HT1080 (cell line): ENCODE measurements at regions not wholly inside any gene's neighbourhood (a gene's known extent, or its start where the extent isn't known, plus 50 kb on each side); places are given as distances from the start of the nearest gene placed in this dataset.

Experiments used
- DNase-seq: peaks from one replicate; pipeline ENCODE4 v3.0.0-alpha.2; 2015; ENCODE audit warnings: low read depth

- no peak for DNase-seq
Measured at GRCh38 chrX:23525531-23525930, 141.8 kb upstream of the PRDX4 start.

- no peak for DNase-seq
Measured at GRCh38 chrX:23540532-23540931, 126.8 kb upstream of the PRDX4 start.

GRCh38 chrX:23548164-23548563, 119.1 kb upstream of the PRDX4 start:
- DNase-seq = peak; percentile 28

GRCh38 chrX:23552303-23552702, 115.0 kb upstream of the PRDX4 start:
- DNase-seq = no peak

- peak; percentile 4 for DNase-seq
Measured at GRCh38 chrX:23554304-23554703, 113.0 kb upstream of the PRDX4 start.

- no peak for DNase-seq
Measured at GRCh38 chrX:23557070-23557469, 110.2 kb upstream of the PRDX4 start.

GRCh38 chrX:23559975-23560374, 107.3 kb upstream of the PRDX4 start:
- no peak for DNase-seq

- DNase-seq = no peak
Measured at GRCh38 chrX:23570674-23571343, 96.5 kb upstream of the PRDX4 start.

- DNase-seq = peak; percentile 16
Measured at GRCh38 chrX:23575281-23575680, 92.0 kb upstream of the PRDX4 start.

- peak; percentile 23 for DNase-seq
Measured at GRCh38 chrX:23578079-23578478, 89.2 kb upstream of the PRDX4 start.

- DNase-seq = no peak
Measured at GRCh38 chrX:23589496-23589895, 77.8 kb upstream of the PRDX4 start.

GRCh38 chrX:23592741-23593140, 74.6 kb upstream of the PRDX4 start:
- no peak for DNase-seq

- no peak for DNase-seq
Measured at GRCh38 chrX:23598575-23598974, 68.7 kb upstream of the PRDX4 start.

GRCh38 chrX:23603501-23603900, 63.8 kb upstream of the PRDX4 start:
- DNase-seq = no peak

GRCh38 chrX:23610495-23610894, 56.8 kb upstream of the PRDX4 start:
- DNase-seq = peak; percentile 43

GRCh38 chrX:23612846-23613245, 54.4 kb upstream of the PRDX4 start:
- no peak for DNase-seq

GRCh38 chrX:23616361-23616760, 50.9 kb upstream of the PRDX4 start:
- no peak for DNase-seq
